HL-60 (cell line): ENCODE measurements at regions not wholly inside any gene's neighbourhood (a gene's known extent, or its start where the extent isn't known, plus 50 kb on each side); places are given as distances from the start of the nearest gene placed in this dataset.

Experiments
- CTCF ChIP-seq: IDR thresholded peaks from one replicate; pipeline ENCODE4 v1.5.1; 2011; ENCODE audit warnings: low read length, control low read depth, inconsistent platforms; ENCODE audit not compliant: insufficient read depth
- GABPA ChIP-seq: IDR thresholded peaks from 2 replicates; pipeline ENCODE4 v1.6.1; 2012; ENCODE audit warnings: low read depth
- POLR2AphosphoS5 ChIP-seq: IDR thresholded peaks from 2 replicates; pipeline ENCODE4 v1.6.1; 2012; ENCODE audit warnings: low read depth

GRCh38 chr5:9781890-9782289, 151.7 kb upstream of the TAS2R1 start:
- TF ChIP-seq CTCF: no peak
- no peak for TF ChIP-seq POLR2AphosphoS5
- no peak for TF ChIP-seq GABPA
